CD14-positive monocyte (primary cell): ENCODE measurements at regions not wholly inside any gene's neighbourhood (a gene's known extent, or its start where the extent isn't known, plus 50 kb on each side); places are given as distances from the start of the nearest gene placed in this dataset.

Experiments
- DNase-seq, 3 donors: peaks; one replicate each; pipeline ENCODE4 v3.0.0-alpha.2; 2011 to 2022
- H2AFZ ChIP-seq: 2 replicates; pipeline ENCODE4 v1.6.0; 2012; ENCODE audit warnings: mild to moderate bottlenecking, low read depth, low read length, inconsistent platforms; ENCODE audit not compliant: insufficient read depth, poor library complexity, severe bottlenecking
- H3K27ac ChIP-seq, 2 donors: 1 replicate in 1 of 2; 2 replicates in 1 of 2; pipeline ENCODE4 v1.5.1; 2012 to 2013; ENCODE audit warnings: low read length in 2 of 2, control low read depth in 1 of 2, inconsistent platforms in 1 of 2, low read depth in 1 of 2, mild to moderate bottlenecking in 1 of 2
- H3K27me3 ChIP-seq, 2 donors: one replicate each; pipeline versions ENCODE4 v1.6.0 to v1.6.1; 2011 to 2013; ENCODE audit warnings: low read length in 2 of 2; ENCODE audit not compliant: control insufficient read depth in 2 of 2, insufficient read depth in 2 of 2
- H3K36me3 ChIP-seq, 2 donors: replicated peaks in 1 of 2; 1 replicate in 1 of 2; 2 replicates in 1 of 2; pipeline versions ENCODE4 v1.5.1 to v1.6.1; 2012 to 2013; ENCODE audit warnings: low read length in 2 of 2, control low read depth in 1 of 2, inconsistent platforms in 1 of 2, mild to moderate bottlenecking in 1 of 2; ENCODE audit not compliant: insufficient read depth in 2 of 2, control insufficient read depth in 1 of 2
- H3K4me1 ChIP-seq, 2 donors: 1 replicate in 1 of 2; 2 replicates in 1 of 2; pipeline versions ENCODE4 v1.5.1 to v1.6.1; 2012 to 2013; ENCODE audit warnings: low read length in 2 of 2, control low read depth in 1 of 2, inconsistent platforms in 1 of 2, mild to moderate bottlenecking in 1 of 2, moderate library complexity in 1 of 2; ENCODE audit not compliant: insufficient read depth in 2 of 2, control insufficient read depth in 1 of 2
- H3K4me2 ChIP-seq: replicated peaks from 2 replicates; pipeline ENCODE3; 2012; ENCODE audit warnings: low read length, moderate library complexity, mild to moderate bottlenecking; ENCODE audit not compliant: poor library complexity, severe bottlenecking; ENCODE audit errors: extremely low read depth
- H3K4me3 ChIP-seq, 3 experiments: fragments of 200-600 bp in 1 of 3; sonication (generic) in 1 of 3; replicated peaks in 1 of 3; 1 replicate in 2 of 3; 2 replicates in 1 of 3; pipeline ENCODE4 v1.5.1; 2011 to 2013; ENCODE audit warnings: low read length in 3 of 3, mild to moderate bottlenecking in 3 of 3, control low read depth in 2 of 3, low read depth in 2 of 3, inconsistent platforms in 1 of 3, moderate library complexity in 1 of 3
- H3K79me2 ChIP-seq: 2 replicates; pipeline ENCODE4 v1.6.0; 2012; ENCODE audit warnings: mild to moderate bottlenecking, control low read depth, inconsistent platforms, low read length, moderate library complexity; ENCODE audit not compliant: insufficient read depth
- H3K9ac ChIP-seq: 2 replicates; pipeline ENCODE4 v1.6.0; 2017; ENCODE audit warnings: low read length, mild to moderate bottlenecking; ENCODE audit not compliant: insufficient read depth, poor library complexity, severe bottlenecking
- H3K9me3 ChIP-seq, 2 donors: replicated peaks in 1 of 2; 1 replicate in 1 of 2; 2 replicates in 1 of 2; pipeline versions ENCODE4 v1.5.1 to v1.6.1; 2012 to 2013; ENCODE audit warnings: low read length in 2 of 2, control low read depth in 1 of 2; ENCODE audit not compliant: control insufficient read depth in 1 of 2, insufficient read depth in 1 of 2
- H4K20me1 ChIP-seq: 2 replicates; pipeline ENCODE4 v1.6.0; 2012; ENCODE audit warnings: mild to moderate bottlenecking, low read length, control low read depth, moderate library complexity; ENCODE audit not compliant: insufficient read depth
- H3K27ac Mint-ChIP-seq, 7 donors: one replicate each; pipeline ENCODE4 v1.8.0; 2020; ENCODE audit warnings: mild to moderate bottlenecking in 7 of 7, mixed read lengths in 7 of 7, moderate library complexity in 6 of 7, inconsistent platforms in 2 of 7
- H3K27me3 Mint-ChIP-seq, 3 donors: one replicate each; pipeline ENCODE4 v1.8.0; 2021 to 2022; ENCODE audit warnings: low read depth in 3 of 3, mild to moderate bottlenecking in 3 of 3, mixed read lengths in 3 of 3, moderate library complexity in 3 of 3, inconsistent platforms in 1 of 3
- H3K36me3 Mint-ChIP-seq, 2 donors: one replicate each; pipeline ENCODE4 v1.8.0; 2020; ENCODE audit warnings: mixed read lengths in 2 of 2, inconsistent platforms in 1 of 2, mild to moderate bottlenecking in 1 of 2
- H3K4me1 Mint-ChIP-seq: one replicate; pipeline ENCODE4 v1.8.0; 2020; ENCODE audit warnings: mild to moderate bottlenecking, mixed read lengths
- H3K4me3 Mint-ChIP-seq, 2 donors: one replicate each; pipeline ENCODE4 v1.8.0; 2020; ENCODE audit warnings: mild to moderate bottlenecking in 2 of 2, mixed read lengths in 2 of 2, moderate library complexity in 1 of 2
- H3K9me3 Mint-ChIP-seq, 7 donors: one replicate each; pipeline ENCODE4 v1.8.0; 2020 to 2022; ENCODE audit warnings: mixed read lengths in 7 of 7, mild to moderate bottlenecking in 6 of 7, moderate library complexity in 6 of 7, inconsistent platforms in 2 of 7
- WGBS: methylation state at CpG from one replicate; pipeline ENCODE4 v1.1.5; 2013; ENCODE audit warnings: missing lambda C conversion rate; ENCODE audit not compliant: insufficient coverage; 5-methylcytosine and 5-hydroxymethylcytosine counted together
- intact Hi-C, 2 donors: fragments of 100-400 bp; cut with micrococcal nuclease; formaldehyde crosslinking; loops; one replicate each; pipeline versions ENCODE4 v1.15.0 to v1.15.1; 2023
- TF ChIP-seq, protein P1 (sequence below): fragments of 200-600 bp; IDR thresholded peaks from one replicate; pipeline ENCODE4 v1.8.0; 2022; ENCODE audit warnings: antibody characterized with exemption, mild to moderate bottlenecking

DNA sequence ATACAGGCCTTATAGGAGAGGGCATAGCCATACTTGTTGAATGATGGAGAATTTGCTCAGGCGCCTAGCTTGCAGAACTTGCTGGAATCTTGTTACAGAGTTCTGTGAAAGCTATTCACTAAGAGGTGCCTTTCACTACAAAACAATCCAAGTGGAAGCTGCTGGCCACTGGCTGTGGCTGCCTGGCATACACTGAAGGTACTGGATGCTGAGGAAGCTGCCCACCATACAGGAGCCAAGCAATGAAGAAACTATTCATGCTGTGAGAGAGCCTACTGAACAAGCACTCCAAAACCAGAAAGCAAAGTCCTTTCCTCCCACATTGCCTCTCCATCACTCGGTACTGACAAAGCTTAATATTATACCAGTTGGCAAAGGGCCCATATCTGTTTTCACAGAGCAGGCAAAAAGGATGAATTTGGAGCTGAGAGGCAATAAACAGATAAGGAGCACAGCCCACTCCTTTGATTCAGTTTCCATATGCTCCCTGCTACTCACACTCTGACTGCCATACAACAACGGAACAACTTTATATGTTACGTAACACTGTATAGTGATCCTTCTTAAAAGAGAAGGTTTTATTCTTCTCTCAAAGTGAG lies 192.6 kb upstream of the ALCAM start:
- DNase-seq, result no peak
- Histone ChIP-seq H3K36me3 (no peaks in the 10 kb centered on the region), H4K20me1 (no peaks in the 10 kb centered on the region), H3K4me2 (no peak overlapping the region), H2AFZ (no peak overlapping the region), H3K27ac (no peak overlapping the region), H3K27me3 (no peaks in the 10 kb centered on the region), H3K4me1 (no peaks in the 10 kb centered on the region), H3K9me3 (no peaks in the 10 kb centered on the region), H3K79me2 (no peaks in the 10 kb centered on the region), H3K9ac (no peak overlapping the region), H3K4me3 (no peak overlapping the region)
- Mint-ChIP-seq H3K27ac (no peak overlapping the region), H3K27me3 (peaks cover 2 to 4% (median 4%) of the 10 kb centered on the region in 3 donors), H3K36me3 (no peaks in the 10 kb centered on the region), H3K9me3 (peaks cover 0 to 3% (median 0%) of the 10 kb centered on the region in 7 donors), H3K4me1 (no peaks in the 10 kb centered on the region), H3K4me3 (no peak overlapping the region)
- 100% methylated on average over 1 of the region's 4 CpGs for WGBS
- TF ChIP-seq, protein P1, sequence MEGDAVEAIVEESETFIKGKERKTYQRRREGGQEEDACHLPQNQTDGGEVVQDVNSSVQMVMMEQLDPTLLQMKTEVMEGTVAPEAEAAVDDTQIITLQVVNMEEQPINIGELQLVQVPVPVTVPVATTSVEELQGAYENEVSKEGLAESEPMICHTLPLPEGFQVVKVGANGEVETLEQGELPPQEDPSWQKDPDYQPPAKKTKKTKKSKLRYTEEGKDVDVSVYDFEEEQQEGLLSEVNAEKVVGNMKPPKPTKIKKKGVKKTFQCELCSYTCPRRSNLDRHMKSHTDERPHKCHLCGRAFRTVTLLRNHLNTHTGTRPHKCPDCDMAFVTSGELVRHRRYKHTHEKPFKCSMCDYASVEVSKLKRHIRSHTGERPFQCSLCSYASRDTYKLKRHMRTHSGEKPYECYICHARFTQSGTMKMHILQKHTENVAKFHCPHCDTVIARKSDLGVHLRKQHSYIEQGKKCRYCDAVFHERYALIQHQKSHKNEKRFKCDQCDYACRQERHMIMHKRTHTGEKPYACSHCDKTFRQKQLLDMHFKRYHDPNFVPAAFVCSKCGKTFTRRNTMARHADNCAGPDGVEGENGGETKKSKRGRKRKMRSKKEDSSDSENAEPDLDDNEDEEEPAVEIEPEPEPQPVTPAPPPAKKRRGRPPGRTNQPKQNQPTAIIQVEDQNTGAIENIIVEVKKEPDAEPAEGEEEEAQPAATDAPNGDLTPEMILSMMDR, result no peak
- intact Hi-C loops, result no loop called here

GRCh38 chr3:105177576-105177975 lies 189.1 kb upstream of the ALCAM start:
- H4K20me1 ChIP-seq, result no peaks in the 10 kb centered on the region
- Mint-ChIP-seq H3K27me3 (peaks cover 4% of the 10 kb centered on the region in 3 donors), H3K4me3 (no peak overlapping the region), H3K27ac (no peak overlapping the region), H3K9me3 (peaks cover 0 to 4% (median 0%) of the 10 kb centered on the region in 7 donors), H3K4me1 (no peaks in the 10 kb centered on the region), H3K36me3 (no peaks in the 10 kb centered on the region)
- H3K4me2 ChIP-seq, result no peak overlapping the region
- TF ChIP-seq, protein P1, result no peak
- no peak overlapping the region for H3K4me3 ChIP-seq
- intact Hi-C loops, result no loop called here
- no peak overlapping the region for H3K9ac ChIP-seq
- no peaks in the 10 kb centered on the region for H3K36me3 ChIP-seq
- no peak overlapping the region for H3K27ac ChIP-seq
- H2AFZ ChIP-seq, result no peak overlapping the region
- no peaks in the 10 kb centered on the region for H3K4me1 ChIP-seq
- no peaks in the 10 kb centered on the region for H3K9me3 ChIP-seq
- H3K79me2 ChIP-seq, result no peaks in the 10 kb centered on the region
- no peak for DNase-seq
- no peaks in the 10 kb centered on the region for H3K27me3 ChIP-seq
- WGBS, result no CpG with 5 or more reads among the region's 2 CpGs
